ENCODE measurements at regions not wholly inside any gene's neighbourhood (a gene's known extent, or its start where the extent isn't known, plus 50 kb on each side); places are given as distances from the start of the nearest gene placed in this dataset.

DNA sequence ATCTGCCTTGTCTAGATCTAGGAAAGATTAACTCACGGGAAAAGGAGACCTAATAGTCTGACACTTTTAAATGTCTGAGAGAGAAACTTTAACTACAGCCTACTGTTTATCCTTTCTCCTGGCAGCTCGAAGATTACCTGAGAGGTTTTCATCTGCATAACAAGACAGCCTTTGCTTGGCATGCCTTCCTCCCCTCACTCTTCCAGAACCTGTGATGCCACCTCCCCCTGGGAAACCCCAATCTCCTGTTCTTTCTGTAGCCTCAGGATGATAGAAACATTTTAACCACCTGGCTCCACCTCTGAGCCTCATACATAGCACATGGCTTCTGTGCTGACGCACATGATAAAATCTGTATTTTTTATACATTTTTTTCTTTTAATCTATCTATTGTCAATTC is 420.8 kb downstream of the CNTN6 start:
- Histone ChIP-seq H3K4me1 (ENCODE audit: control insufficient read depth in 2 of 3, insufficient read depth in 2 of 3, low read depth in 1 of 3, low read length in 3 of 3) (no peaks in the 10 kb centered on the region), H3K27me3 (ENCODE audit: control insufficient read depth, insufficient read depth, low read length) (no peaks in the 10 kb centered on the region), H3K36me3 (ENCODE audit: control insufficient read depth in 2 of 3, insufficient read depth in 3 of 3, low read length in 3 of 3) (no peaks in the 10 kb centered on the region), H3K9me3 (ENCODE audit: control insufficient read depth in 2 of 3, insufficient read depth in 1 of 3, low read length in 3 of 3) (no peaks in the 10 kb centered on the region), H3K27ac (ENCODE audit: low read depth in 2 of 2, low read length in 2 of 2) (no peak overlapping the region), H3K4me3 (ENCODE audit: low read length in 3 of 3) (no peak overlapping the region), H3K9ac (ENCODE audit: low read length in 3 of 3) (no peak overlapping the region)
- intact Hi-C loops (cut with DNase I), result no loop called here
- TF ChIP-seq, protein P1, sequence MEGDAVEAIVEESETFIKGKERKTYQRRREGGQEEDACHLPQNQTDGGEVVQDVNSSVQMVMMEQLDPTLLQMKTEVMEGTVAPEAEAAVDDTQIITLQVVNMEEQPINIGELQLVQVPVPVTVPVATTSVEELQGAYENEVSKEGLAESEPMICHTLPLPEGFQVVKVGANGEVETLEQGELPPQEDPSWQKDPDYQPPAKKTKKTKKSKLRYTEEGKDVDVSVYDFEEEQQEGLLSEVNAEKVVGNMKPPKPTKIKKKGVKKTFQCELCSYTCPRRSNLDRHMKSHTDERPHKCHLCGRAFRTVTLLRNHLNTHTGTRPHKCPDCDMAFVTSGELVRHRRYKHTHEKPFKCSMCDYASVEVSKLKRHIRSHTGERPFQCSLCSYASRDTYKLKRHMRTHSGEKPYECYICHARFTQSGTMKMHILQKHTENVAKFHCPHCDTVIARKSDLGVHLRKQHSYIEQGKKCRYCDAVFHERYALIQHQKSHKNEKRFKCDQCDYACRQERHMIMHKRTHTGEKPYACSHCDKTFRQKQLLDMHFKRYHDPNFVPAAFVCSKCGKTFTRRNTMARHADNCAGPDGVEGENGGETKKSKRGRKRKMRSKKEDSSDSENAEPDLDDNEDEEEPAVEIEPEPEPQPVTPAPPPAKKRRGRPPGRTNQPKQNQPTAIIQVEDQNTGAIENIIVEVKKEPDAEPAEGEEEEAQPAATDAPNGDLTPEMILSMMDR (IDR thresholded peaks at IDR 0.05; ENCODE audit: borderline replicate concordance, extremely low read depth, insufficient read depth), result no peak
- no peak for DNase-seq
- FAIRE-seq, result no peak

DNA sequence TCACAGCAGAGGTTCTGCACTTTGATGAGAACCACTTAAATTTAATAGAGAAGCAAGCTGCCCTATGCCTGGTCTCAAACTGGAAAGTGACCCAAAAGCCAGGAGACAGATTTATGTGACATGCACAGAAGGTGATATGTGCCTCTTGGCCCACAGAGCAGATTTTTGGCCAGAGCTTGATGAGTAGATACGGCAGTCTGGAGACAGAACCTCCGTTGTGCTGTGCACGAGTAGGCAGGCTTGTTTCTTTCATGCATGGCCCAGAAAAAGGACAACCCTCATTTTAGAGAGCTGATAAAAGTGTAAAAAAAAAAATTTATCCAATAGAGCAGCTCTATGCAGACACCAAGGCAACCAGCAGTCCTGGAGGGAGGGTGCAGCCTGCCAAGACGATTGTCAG is 423.1 kb downstream of the CNTN6 start:
- peak in 4 of 5 donors; percentile 13 to 56 (median 37) for DNase-seq
- Histone ChIP-seq H3K9ac (ENCODE audit: low read length in 3 of 3) (no peak overlapping the region), H3K36me3 (ENCODE audit: control insufficient read depth in 2 of 3, insufficient read depth in 3 of 3, low read length in 3 of 3) (no peaks in the 10 kb centered on the region), H3K4me1 (ENCODE audit: control insufficient read depth in 2 of 3, insufficient read depth in 2 of 3, low read depth in 1 of 3, low read length in 3 of 3) (no peaks in the 10 kb centered on the region), H3K4me3 (ENCODE audit: low read length in 3 of 3) (no peak overlapping the region), H3K27ac (ENCODE audit: low read depth in 2 of 2, low read length in 2 of 2) (no peak overlapping the region), H3K27me3 (ENCODE audit: control insufficient read depth, insufficient read depth, low read length) (no peaks in the 10 kb centered on the region), H3K9me3 (ENCODE audit: control insufficient read depth in 2 of 3, insufficient read depth in 1 of 3, low read length in 3 of 3) (no peaks in the 10 kb centered on the region)
- FAIRE-seq, result no peak
- intact Hi-C loops (cut with DNase I), result no loop called here
- TF ChIP-seq, protein P1 (IDR thresholded peaks at IDR 0.05; ENCODE audit: borderline replicate concordance, extremely low read depth, insufficient read depth), result no peak

DNA sequence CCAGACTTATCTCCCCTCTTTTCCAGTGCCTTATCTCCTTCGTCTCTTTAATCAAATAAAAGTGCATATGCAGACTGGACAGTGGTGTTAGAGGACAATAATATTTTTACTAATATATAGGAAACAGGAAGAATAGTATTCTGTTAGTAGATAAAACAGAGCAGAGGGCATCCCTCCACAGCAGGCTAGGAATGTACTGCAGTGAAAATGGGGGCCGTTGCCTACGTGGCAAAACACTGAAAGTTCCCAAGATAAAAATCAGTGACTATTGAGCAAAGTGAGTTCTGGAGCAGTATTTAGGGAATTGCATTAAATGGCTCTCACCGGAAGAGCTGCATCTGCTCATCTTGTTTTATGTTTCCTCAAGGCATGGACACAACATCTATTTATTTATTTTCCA is 435.0 kb downstream of the CNTN6 start:
- DNase-seq (no peak), FAIRE-seq (no peak)
- H3K9ac ChIP-seq (ENCODE audit: low read length in 3 of 3), result no peak overlapping the region
- intact Hi-C loops (cut with DNase I), result no loop called here
- TF ChIP-seq, protein P1 (IDR thresholded peaks at IDR 0.05; ENCODE audit: borderline replicate concordance, extremely low read depth, insufficient read depth), result no peak
- H3K4me1 ChIP-seq (ENCODE audit: control insufficient read depth in 2 of 3, insufficient read depth in 2 of 3, low read depth in 1 of 3, low read length in 3 of 3), result peaks cover 0 to 3% (median 0%) of the 10 kb centered on the region in 3 donors
- no peaks in the 10 kb centered on the region for H3K9me3 ChIP-seq (ENCODE audit: control insufficient read depth in 2 of 3, insufficient read depth in 1 of 3, low read length in 3 of 3)
- H3K4me3 ChIP-seq (ENCODE audit: low read length in 3 of 3), result no peak overlapping the region
- H3K27ac ChIP-seq (ENCODE audit: low read depth in 2 of 2, low read length in 2 of 2), result no peak overlapping the region
- H3K36me3 ChIP-seq (ENCODE audit: control insufficient read depth in 2 of 3, insufficient read depth in 3 of 3, low read length in 3 of 3), result no peaks in the 10 kb centered on the region
- no peaks in the 10 kb centered on the region for H3K27me3 ChIP-seq (ENCODE audit: control insufficient read depth, insufficient read depth, low read length)

DNA sequence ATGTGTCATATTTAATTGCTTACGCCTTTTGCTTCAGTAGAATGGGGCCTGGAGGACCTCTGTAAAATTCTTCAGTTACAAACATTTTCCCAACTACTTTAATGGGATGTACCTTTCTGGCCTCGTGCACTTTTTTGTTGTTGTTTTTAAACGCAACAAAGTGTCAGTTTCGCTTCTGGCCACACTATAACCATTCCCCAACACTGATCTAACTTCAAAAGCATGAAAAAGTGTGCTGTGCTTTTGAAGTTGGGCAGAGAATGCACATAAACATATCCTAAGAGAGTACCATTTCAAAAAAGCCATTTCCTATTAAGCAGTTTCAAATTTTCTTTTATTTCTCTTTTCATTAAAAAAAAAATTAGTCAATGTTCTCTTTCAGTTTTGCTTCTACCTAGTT is 435.8 kb downstream of the CNTN6 start:
- intact Hi-C loops (cut with DNase I), result no loop called here
- H3K9me3 ChIP-seq (ENCODE audit: control insufficient read depth in 2 of 3, insufficient read depth in 1 of 3, low read length in 3 of 3), result no peaks in the 10 kb centered on the region
- TF ChIP-seq, protein P1 (IDR thresholded peaks at IDR 0.05; ENCODE audit: borderline replicate concordance, extremely low read depth, insufficient read depth), result no peak
- H3K27ac ChIP-seq (ENCODE audit: low read depth in 2 of 2, low read length in 2 of 2), result no peak overlapping the region
- H3K9ac ChIP-seq (ENCODE audit: low read length in 3 of 3), result no peak overlapping the region
- no peak overlapping the region for H3K4me3 ChIP-seq (ENCODE audit: low read length in 3 of 3)
- H3K36me3 ChIP-seq (ENCODE audit: control insufficient read depth in 2 of 3, insufficient read depth in 3 of 3, low read length in 3 of 3), result no peaks in the 10 kb centered on the region
- FAIRE-seq (no peak), DNase-seq (no peak)
- H3K27me3 ChIP-seq (ENCODE audit: control insufficient read depth, insufficient read depth, low read length), result no peaks in the 10 kb centered on the region
- peaks cover 0 to 5% (median 0%) of the 10 kb centered on the region in 3 donors for H3K4me1 ChIP-seq (ENCODE audit: control insufficient read depth in 2 of 3, insufficient read depth in 2 of 3, low read depth in 1 of 3, low read length in 3 of 3)

Data from kidney (tissue), 13 donors.